ENCODE measurements at regions not wholly inside any gene's neighbourhood (a gene's known extent, or its start where the extent isn't known, plus 50 kb on each side); places are given as distances from the start of the nearest gene placed in this dataset.

DNA sequence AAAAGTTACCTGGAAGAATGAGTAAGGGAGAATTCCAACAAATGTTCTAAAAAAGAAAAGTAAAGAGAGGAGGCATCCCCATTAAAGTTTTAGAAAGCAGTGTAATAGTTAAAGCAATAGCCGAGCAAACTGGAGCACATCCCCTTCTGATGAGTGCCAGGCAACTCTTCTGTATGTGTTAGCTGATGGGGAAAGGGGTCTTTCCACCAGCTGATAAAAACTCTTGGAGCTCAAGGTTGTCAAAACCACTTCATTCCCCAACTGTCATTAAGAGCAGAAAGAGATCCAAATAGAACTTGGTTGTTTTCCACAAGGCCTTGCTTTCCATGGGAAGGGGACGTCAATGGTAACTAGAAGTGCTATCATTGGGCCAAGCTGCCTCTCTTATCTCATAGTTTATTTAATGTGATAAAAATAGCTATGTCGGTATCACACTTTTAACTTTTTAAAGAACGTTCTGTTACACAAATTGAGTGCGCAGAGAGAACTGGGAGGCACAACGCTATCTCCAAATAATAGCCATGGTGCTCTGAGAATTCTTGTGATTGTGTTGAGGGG is 116.9 kb downstream of the POLR2M start:
- no peak for DNase-seq

GRCh38 chr15:57824186-57824585 is 117.7 kb downstream of the POLR2M start:
- DNase-seq, result peak; percentile 3

DNA sequence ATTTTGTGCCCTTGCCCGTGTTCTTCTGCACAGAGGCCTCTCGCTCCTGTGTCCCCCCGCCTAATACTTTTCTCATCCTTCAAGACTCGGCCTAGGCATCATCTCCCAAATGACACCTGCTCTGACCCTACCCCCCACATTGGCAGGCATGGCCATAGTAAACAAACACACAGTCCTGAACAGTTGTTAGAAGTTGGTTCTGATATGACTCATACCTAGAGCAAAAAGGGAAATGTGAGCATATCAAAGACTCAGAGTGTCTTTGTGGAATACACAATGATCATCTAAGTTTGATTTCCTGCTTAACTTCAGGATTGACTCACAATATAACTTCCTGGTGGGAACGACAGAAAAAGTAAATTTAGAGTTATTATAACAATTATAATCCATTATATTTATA is 120.5 kb downstream of the POLR2M start:
- DNase-seq, result peak; percentile 22

GRCh38 chr15:57827971-57828370 is 121.5 kb downstream of the POLR2M start:
- DNase-seq, result no peak

- no peak for DNase-seq
These were observed 125.7 kb downstream of the POLR2M start for GRCh38 chr15:57832183-57832582.

- no peak for DNase-seq
These were observed 128.6 kb downstream of the POLR2M start for GRCh38 chr15:57835119-57835518.

DNA sequence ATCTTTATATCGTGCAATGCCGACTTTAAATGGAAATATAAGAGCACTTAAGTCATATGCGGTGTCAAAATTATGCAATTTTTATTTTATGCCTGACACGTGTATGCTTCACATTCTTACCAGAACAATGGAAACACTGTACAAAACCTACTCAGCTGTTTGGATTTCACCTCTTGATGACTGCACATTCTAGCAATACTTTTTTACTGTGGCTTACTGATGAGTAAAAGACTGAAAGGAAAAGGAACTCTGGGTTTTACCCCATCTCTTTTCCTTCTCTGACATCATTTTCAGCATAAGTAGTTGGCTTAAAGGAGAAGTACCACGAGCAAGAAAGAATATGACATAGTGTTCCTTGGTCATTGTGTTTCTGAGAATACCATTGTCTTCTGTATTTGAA is 142.8 kb downstream of the POLR2M start:
- DNase-seq, result no peak

GRCh38 chr15:57854531-57854930 is 148.0 kb downstream of the POLR2M start:
- no peak for DNase-seq

DNA sequence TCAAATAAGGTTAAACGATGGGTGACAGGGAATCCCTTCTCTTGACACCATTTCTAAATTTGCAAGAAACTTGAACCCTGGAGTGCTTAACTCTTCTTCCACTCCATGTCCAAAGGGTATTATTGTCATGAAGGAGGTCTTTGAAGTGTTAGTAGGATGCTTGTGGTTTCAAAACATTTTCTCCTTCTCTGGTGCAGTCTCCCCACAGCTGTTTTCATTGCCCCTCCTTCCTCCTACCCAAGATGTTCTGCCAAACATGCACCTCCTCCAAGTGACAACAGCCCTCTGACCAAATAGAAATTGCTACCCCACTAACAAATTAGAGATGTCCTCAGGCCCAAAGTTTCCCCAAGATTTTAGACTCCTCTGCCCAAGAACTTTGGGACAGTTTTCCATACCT is 151.4 kb downstream of the POLR2M start:
- DNase-seq, result no peak

DNA sequence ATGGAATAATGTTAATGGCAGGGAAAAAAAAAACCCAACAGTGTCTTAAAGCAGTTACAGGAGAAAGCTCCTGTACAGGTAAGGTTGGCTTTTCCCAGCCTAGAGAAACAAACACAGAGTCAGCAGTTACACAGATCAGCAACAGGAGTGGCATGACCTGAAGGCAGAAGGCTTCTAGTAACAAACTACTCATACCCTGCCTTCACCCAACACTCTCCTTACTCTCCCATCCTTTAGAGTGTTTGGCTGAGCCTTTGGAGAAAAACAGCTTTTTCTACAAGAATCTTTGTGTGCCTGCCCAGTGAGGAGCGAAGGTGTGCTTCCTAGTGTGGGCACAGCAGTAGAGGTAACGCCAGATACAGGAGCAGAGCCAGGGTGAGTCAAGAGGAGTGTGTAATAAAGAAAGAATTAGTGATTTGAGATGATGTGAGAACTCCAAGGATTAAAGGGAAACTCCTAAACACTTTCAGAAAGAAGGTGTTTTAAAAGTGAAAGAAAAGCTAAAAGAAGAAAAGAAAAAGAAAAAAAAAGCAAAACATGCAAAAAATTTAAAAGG is 152.7 kb downstream of the POLR2M start:
- no peak for DNase-seq

- peak; percentile 60 for DNase-seq
These were observed 154.6 kb downstream of the POLR2M start for GRCh38 chr15:57861034-57861638.

DNA sequence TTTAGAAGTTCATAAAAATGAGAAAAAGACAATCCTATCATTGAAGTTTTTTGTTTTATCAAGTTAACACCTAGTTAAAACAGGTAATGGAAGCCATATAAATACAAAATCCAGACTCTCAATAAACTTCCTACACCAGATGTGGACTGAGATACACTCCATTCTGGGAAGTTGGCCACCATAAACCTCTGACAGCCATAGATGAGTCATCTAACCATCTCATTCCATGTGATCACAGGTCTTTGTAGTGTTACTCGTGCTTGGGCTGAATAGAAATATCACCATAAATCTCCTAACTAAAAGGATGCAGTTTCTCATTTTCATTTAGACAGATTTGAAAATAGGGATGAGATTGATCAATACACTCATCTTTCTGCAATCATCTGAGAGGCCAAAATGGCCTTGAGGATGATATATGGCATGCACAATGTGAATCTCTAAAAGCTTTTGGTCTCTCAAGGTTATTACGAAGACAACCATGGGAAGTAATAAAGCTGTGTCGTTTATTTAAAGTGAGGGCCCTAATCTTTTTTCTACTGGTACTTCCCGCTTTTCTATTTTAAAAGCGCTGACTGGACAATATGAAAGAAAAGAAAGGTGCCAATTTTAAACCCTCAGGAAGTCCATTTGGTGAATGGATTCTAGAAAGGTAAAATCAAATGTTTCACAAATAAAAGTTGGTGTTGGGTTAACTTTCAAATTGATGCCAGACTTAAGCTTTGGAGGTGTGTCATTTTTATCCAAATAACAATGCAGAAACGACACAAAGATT is 155.5 kb downstream of the POLR2M start:
- DNase-seq, result no peak

DNA sequence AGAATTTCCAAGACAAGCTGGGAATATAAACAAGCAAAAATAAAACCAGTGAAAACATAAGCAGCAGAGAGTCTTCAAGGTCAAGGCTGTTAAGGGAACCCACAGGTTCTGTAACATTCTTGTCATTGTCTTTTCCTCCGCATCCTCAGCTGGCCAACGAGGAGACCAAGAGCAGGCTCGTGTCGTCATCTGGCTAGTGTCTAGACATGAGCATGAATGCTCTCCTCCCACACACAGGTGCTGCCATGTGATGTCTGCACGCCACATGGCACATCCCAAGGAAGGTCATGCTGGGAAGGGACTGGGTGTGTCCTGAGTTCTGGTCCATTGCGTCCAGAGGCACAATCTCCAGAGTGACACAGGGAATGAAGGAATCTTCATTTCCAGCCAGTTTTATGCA is 156.2 kb downstream of the POLR2M start:
- no peak for DNase-seq

- DNase-seq, result peak; percentile 9
These were observed 158.8 kb downstream of the POLR2M start for GRCh38 chr15:57865294-57865693.

GRCh38 chr15:57866149-57866736 is 159.7 kb downstream of the POLR2M start:
- DNase-seq, result peak; percentile 68

DNA sequence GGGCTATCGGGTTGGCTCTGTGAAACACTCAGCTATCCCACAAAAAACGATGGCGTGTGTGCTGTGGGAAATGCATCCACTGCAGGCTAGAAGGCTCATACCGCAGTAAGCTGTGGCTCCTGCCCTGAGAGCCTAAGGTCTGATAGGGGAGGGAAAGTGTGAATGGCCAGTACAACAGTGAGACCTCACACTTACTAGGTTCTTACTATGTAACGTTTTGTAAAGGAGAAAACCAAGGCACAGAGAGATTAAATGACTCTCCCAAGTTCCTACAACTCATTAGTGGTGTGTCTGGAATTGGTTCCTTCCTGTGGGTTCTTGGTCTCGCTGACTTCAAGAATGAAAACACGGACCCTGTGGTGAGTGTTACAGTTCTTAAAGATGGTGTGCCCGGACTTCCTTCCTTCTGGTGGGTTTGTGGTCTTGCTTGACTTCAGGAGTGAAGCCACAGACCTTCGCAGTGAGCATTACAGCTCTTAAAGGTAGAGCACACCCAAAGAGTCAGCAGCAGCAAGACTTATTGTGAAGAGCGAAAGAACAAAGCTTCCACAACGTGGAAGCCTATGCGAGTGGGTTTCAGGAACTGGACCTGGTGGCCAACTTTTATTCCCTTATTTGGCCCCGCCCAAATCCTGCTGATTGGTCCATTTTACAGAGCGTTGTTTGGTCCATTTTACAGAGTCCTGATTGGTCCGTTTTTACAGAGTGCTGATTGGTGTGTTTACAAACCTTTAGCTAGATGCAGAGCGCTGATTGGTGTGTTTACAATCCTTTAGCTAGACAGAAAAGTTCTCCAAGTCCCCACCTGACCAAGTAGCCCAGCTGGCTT is 161.7 kb downstream of the POLR2M start:
- DNase-seq, result peak; percentile 48

- no peak for DNase-seq
These were observed 164.2 kb downstream of the POLR2M start for GRCh38 chr15:57870667-57871066.

GRCh38 chr15:57872281-57873030 is 165.9 kb downstream of the POLR2M start:
- DNase-seq, result no peak

DNA sequence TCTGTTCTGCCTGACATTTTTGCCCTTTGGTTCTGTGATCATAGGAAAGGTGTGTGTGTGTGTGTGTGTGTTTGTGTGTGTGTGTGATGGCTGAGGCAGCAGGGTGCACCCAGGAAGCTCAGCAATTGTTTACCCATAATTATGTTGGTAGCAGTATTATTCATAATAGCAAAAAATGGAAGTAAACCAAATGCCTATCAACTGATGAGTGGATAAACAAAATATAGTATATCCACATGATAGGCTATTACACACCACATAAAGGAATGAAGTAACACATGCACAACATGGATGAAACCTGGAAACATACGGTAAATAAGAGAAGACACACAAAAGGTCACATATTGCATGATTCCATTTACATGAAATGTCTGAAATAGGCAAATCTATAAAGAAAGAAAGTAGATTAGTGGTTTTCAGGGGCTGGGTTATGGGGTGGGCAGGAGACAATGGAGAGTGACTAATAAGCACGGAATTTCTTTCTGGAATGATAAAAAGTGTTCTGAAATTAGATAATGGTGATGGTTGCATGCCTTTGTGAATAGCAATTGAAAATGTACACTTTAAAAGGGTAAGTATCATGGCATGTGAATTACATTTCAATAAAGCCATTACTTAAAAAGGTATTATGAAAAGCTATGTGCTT is 167.2 kb downstream of the POLR2M start:
- DNase-seq, result no peak

- DNase-seq, result no peak
These were observed 168.8 kb downstream of the POLR2M start for GRCh38 chr15:57875347-57875746.

DNA sequence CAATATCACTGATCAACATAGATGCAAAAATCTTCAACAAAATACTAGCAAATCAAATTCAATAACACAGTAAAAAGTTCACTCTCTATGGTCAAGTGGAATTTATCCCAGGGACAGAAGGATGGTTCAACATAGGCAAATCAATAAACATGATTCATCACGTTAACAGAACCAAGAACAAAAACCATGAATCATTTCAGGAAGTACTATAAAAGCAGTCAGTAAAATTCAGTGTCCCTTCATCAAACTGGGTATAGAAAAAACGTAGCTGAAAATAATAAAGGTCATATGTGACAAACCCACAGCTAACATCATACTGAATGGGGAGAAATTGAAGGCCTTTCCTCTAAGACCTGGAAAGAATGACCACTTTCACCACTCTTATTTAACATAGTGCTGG is 172.1 kb downstream of the POLR2M start:
- DNase-seq, result no peak

- no peak for DNase-seq
These were observed 174.8 kb downstream of the POLR2M start for GRCh38 chr15:57881361-57881760.
